ENCODE measurements at regions not wholly inside any gene's neighbourhood (a gene's known extent, or its start where the extent isn't known, plus 50 kb on each side); places are given as distances from the start of the nearest gene placed in this dataset.
"Not testable (repeated sequence)": the region's sequence is repeated elsewhere in the genome, so short reads cannot be mapped to it uniquely, and the experiment has no call there.

DNA sequence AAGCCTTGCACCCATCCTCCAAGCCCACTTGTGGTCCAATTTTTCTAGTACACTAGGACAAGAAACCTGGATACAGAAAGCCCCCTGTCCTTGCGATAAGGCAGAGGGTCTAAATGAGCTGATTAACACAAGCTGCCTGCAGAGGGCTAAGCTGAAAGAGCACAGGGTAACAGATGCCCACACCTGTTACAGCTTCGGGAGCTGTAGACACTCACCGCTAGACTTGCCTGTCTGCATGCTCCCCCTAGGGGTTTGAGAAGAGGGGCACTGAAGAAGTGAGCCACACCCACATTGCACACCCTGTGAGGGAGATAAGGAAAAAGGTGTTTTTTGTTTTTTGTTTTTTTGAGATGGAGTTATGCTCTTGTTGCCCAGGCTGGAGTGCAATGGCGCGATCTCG, 386.5 kb upstream of the AUTS2 start:
- no peak for TF ChIP-seq CTCF (IDR thresholded peaks at IDR 0.05)
- Histone ChIP-seq H3K27ac (no peak overlapping the region), H3K4me1 (ENCODE audit: insufficient read depth) (no peaks in the 10 kb centered on the region), H3K4me3 (no peak overlapping the region), H3K27me3 (no peaks in the 10 kb centered on the region), H3K36me3 (no peaks in the 10 kb centered on the region), H3K9me3 (no peaks in the 10 kb centered on the region)
- intact Hi-C loops (cut with DNase I): no loop called here
- no peak for DNase-seq
- 53 to 77% (median 59%) methylated on average over 6 of the region's 6 CpGs for WGBS, 3 donors

GRCh38 chr7:69213878-69214277, 384.4 kb upstream of the AUTS2 start:
- H3K36me3 ChIP-seq: no peaks in the 10 kb centered on the region
- 13 to 32% (median 14%) methylated on average over 8 of the region's 8 CpGs for WGBS, 3 donors
- intact Hi-C loops (cut with DNase I): no loop called here
- no peak for TF ChIP-seq POLR2A (IDR thresholded peaks at IDR 0.05)
- no peak for TF ChIP-seq CTCF (IDR thresholded peaks at IDR 0.05)
- TF ChIP-seq EP300 (IDR thresholded peaks at IDR 0.05): no peak
- no peaks in the 10 kb centered on the region for H3K27me3 ChIP-seq
- no peaks in the 10 kb centered on the region for H3K9me3 ChIP-seq
- no peak overlapping the region for H3K27ac ChIP-seq
- no peak for DNase-seq
- no peak overlapping the region for H3K4me3 ChIP-seq
- no peaks in the 10 kb centered on the region for H3K4me1 ChIP-seq (ENCODE audit: insufficient read depth)

GRCh38 chr7:69215516-69215915, 382.8 kb upstream of the AUTS2 start:
- H3K27ac ChIP-seq; DNase-seq; intact Hi-C loops (cut with DNase I); H3K36me3 ChIP-seq; H3K4me1 ChIP-seq (ENCODE audit: insufficient read depth); H3K27me3 ChIP-seq; H3K4me3 ChIP-seq; H3K9me3 ChIP-seq: not testable (repeated sequence)
- 94 to 96% (median 94%) methylated on average over 10 of the region's 10 CpGs for WGBS, 3 donors

- intact Hi-C loops (cut with DNase I): no loop called here
- Histone ChIP-seq H3K4me1 (ENCODE audit: insufficient read depth) (no peaks in the 10 kb centered on the region), H3K9me3 (no peaks in the 10 kb centered on the region), H3K36me3 (no peaks in the 10 kb centered on the region), H3K27ac (no peak overlapping the region), H3K27me3 (no peaks in the 10 kb centered on the region), H3K4me3 (no peak overlapping the region)
- no peak for DNase-seq
- no peak for TF ChIP-seq CTCF (IDR thresholded peaks at IDR 0.05)
- TF ChIP-seq POLR2A (IDR thresholded peaks at IDR 0.05): no peak
- TF ChIP-seq EP300 (IDR thresholded peaks at IDR 0.05): no peak
- 72 to 82% (median 77%) methylated on average over 18 of the region's 18 CpGs for WGBS, 3 donors
Measured at GRCh38 chr7:69217516-69218350, 380.5 kb upstream of the AUTS2 start.

DNA sequence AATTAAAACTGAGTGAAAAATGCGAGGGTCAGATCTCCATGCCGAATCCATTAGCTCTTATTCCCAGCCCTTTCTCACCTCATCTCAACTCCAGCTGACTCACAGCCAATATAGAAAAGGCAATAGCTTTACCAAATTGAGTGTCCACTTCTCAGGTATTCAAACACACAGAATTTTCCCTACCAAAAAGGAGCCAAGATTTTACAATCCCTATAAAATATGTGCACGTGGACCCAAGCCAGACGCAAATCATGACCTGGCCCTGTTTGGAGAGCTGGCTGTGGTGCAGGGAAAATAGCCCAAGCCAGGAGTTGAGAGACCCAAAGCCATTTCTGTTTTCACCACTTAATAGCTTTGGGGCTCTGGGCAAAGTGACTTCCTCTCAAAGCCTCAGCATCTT, 379.7 kb upstream of the AUTS2 start:
- TF ChIP-seq POLR2A (IDR thresholded peaks at IDR 0.05): no peak
- TF ChIP-seq EP300 (IDR thresholded peaks at IDR 0.05): no peak
- TF ChIP-seq CTCF (IDR thresholded peaks at IDR 0.05): no peak
- Histone ChIP-seq H3K36me3 (no peaks in the 10 kb centered on the region), H3K4me3 (no peak overlapping the region), H3K4me1 (ENCODE audit: insufficient read depth) (no peaks in the 10 kb centered on the region), H3K27me3 (no peaks in the 10 kb centered on the region), H3K9me3 (no peaks in the 10 kb centered on the region), H3K27ac (no peak overlapping the region)
- DNase-seq: no peak
- intact Hi-C loops (cut with DNase I): no loop called here
- WGBS, 3 donors: 40 to 52% (median 49%) methylated on average over 4 of the region's 4 CpGs

Data from ovary (tissue), 7 donors.